Psoas muscle (tissue), 7 donors: ENCODE measurements at regions not wholly inside any gene's neighbourhood (a gene's known extent, or its start where the extent isn't known, plus 50 kb on each side); places are given as distances from the start of the nearest gene placed in this dataset.

Experiments
- ATAC-seq, 4 donors: fragments of 200-7000 bp; cut with Tn5 transposase; one replicate each; pipeline ENCODE4 v1.9.1; 2020; ENCODE audit warnings: moderate library complexity in 3 of 4, mild to moderate bottlenecking in 2 of 4
- DNase-seq, 2 donors: peaks; one replicate each; pipeline ENCODE4 v3.0.0-alpha.2; 2020
- H3K27ac ChIP-seq: fragments of 200-600 bp; one replicate; pipeline ENCODE4 v1.8.0; 2022
- H3K27me3 ChIP-seq, 3 donors: fragments of 200-600 bp in 1 of 3; one replicate each; pipeline versions ENCODE4 v1.6.1 to v1.8.0; 2013 to 2022; ENCODE audit warnings: low read length in 2 of 3, mild to moderate bottlenecking in 2 of 3, moderate library complexity in 1 of 3; ENCODE audit not compliant: insufficient read depth in 3 of 3
- H3K36me3 ChIP-seq, 2 donors: fragments of 200-600 bp in 1 of 2; one replicate each; pipeline versions ENCODE4 v1.6.1 to v1.8.0; 2013 to 2022; ENCODE audit warnings: low read depth in 1 of 2, mild to moderate bottlenecking in 1 of 2, moderate library complexity in 1 of 2; ENCODE audit not compliant: insufficient read depth in 1 of 2
- H3K4me1 ChIP-seq: fragments of 200-600 bp; one replicate; pipeline ENCODE4 v1.8.0; 2022
- H3K4me3 ChIP-seq: fragments of 200-600 bp; one replicate; pipeline ENCODE4 v1.8.0; 2022; ENCODE audit warnings: mild to moderate bottlenecking
- H3K9me3 ChIP-seq: fragments of 200-600 bp; one replicate; pipeline ENCODE4 v1.8.0; 2022
- WGBS, 3 donors: extraction: QIAGEN DNeasy Blood & Tissue Kit; methylation state at CpG; one replicate each; pipeline versions ENCODE4 v1.1.6 to v1.1.7; 2013; 5-methylcytosine and 5-hydroxymethylcytosine counted together
- intact Hi-C, 2 donors: fragments of 100-400 bp; cut with DNase I; formaldehyde crosslinking; loops; one replicate each; pipeline versions ENCODE4 v1.11.0 to v1.14.2; 2022
- TF ChIP-seq, protein P1 (sequence below): fragments of 200-600 bp; IDR thresholded peaks from one replicate; pipeline ENCODE4 v1.8.0; 2022; ENCODE audit warnings: antibody characterized with exemption
- donor health status: healthy with polysubstance abuse.
- donor health status: DM: no; HTN: no; CAD: no; lungs with moderate emphysema.
- donor health status: Bipolar disorder and iron deficiency.
- donor health status: healthy.
- donor health status: DM: yes; HTN: yes; CAD: no.
- donor health status: DM: no; HTN: no; CAD: no.
- donor health status: DM: yes; HTN: yes; CAD: no.

DNA sequence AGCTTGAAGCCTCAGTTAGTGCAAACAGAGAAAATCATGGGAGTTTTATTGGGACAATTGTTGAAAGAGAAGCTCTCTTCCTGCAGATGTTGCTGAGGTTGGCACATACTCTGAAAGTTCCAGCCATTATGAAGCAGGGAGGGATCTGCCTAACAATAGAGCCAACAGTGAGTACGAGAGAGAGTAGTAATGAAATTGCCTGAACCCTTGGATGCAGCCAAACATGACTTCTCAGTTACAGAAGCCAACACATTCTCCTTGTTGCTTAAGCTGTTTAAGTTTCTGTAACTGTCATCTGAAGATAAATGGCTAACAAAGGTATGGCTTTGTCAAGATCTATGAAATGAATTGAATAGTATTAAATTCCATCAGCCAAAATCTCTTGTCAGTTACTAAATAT lies 211.0 kb upstream of the TTC14 start:
- 6 to 33% (median 16%) methylated on average over 1 of the region's 1 CpG for WGBS, 3 donors
- no peaks in the 10 kb centered on the region for H3K9me3 ChIP-seq
- intact Hi-C loops, result no loop called here
- no peaks in the 10 kb centered on the region for H3K36me3 ChIP-seq
- TF ChIP-seq, protein P1, sequence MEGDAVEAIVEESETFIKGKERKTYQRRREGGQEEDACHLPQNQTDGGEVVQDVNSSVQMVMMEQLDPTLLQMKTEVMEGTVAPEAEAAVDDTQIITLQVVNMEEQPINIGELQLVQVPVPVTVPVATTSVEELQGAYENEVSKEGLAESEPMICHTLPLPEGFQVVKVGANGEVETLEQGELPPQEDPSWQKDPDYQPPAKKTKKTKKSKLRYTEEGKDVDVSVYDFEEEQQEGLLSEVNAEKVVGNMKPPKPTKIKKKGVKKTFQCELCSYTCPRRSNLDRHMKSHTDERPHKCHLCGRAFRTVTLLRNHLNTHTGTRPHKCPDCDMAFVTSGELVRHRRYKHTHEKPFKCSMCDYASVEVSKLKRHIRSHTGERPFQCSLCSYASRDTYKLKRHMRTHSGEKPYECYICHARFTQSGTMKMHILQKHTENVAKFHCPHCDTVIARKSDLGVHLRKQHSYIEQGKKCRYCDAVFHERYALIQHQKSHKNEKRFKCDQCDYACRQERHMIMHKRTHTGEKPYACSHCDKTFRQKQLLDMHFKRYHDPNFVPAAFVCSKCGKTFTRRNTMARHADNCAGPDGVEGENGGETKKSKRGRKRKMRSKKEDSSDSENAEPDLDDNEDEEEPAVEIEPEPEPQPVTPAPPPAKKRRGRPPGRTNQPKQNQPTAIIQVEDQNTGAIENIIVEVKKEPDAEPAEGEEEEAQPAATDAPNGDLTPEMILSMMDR, result no peak
- H3K27ac ChIP-seq, result no peak overlapping the region
- no peak overlapping the region for H3K4me3 ChIP-seq
- ATAC-seq, result no peak
- DNase-seq, result no peak
- H3K4me1 ChIP-seq, result no peaks in the 10 kb centered on the region
- H3K27me3 ChIP-seq, result peaks cover 0 to 2% (median 0%) of the 10 kb centered on the region in 3 donors

DNA sequence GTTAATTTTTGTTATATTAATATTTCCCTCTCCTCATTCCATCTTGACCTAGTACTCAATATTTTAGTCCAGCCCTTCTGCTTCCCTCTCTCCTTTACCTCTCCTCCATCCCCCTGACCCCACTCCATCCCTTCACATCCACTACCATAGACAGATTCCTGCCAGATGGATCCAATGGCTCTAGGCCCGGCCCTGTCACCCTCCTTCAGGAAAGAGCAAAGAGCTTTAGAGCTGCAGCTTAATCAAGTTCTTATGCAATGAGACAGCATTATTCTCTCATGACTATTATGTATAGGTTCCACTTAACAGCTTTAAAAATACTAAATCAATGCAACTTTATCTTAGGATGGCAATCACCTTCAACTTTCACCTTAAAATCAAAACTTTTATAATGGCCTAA lies 200.7 kb upstream of the TTC14 start:
- ATAC-seq, result no peak
- intact Hi-C loops, result no loop called here

DNA sequence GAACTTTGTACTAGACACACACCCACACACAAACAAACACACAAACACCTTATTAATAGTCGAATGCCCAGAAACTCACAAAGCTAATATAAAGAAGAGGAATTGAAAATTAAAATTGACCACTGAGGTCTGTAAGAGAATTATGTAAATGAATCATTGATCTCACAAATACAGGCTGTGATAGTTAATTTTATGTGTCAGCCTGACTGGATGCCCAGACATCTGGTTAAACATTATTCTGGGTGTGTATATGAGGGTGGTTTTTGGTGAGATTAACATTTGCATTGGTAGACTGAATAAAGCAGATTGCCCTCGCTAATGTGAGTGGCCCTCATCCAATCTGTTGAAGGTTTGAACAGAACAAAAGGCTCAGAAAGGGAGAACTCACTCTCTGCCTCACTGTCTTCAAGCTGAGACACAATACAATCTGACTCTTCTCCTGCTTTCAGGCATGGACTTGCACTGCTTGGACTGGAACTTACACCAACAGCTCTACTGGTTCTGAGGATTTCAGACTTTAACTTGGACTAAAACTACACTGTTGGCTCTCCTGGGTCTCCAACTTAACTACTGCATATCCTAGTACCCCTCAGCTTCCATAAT lies 199.4 kb upstream of the TTC14 start:
- Histone ChIP-seq H3K36me3 (no peaks in the 10 kb centered on the region), H3K27ac (no peak overlapping the region), H3K4me3 (no peak overlapping the region), H3K27me3 (no peaks in the 10 kb centered on the region), H3K4me1 (no peaks in the 10 kb centered on the region), H3K9me3 (no peaks in the 10 kb centered on the region)
- DNase-seq, result no peak
- no peak for ATAC-seq
- TF ChIP-seq, protein P1, result no peak
- intact Hi-C loops, result no loop called here
- 73 to 89% (median 75%) methylated on average over 2 of the region's 2 CpGs for WGBS, 3 donors

More for the DNA sequence above, 200.7 kb upstream of the TTC14 start:
- Histone ChIP-seq H3K27me3 (no peaks in the 10 kb centered on the region), H3K9me3 (no peaks in the 10 kb centered on the region), H3K4me1 (no peaks in the 10 kb centered on the region), H3K27ac (no peak overlapping the region), H3K4me3 (no peak overlapping the region), H3K36me3 (no peaks in the 10 kb centered on the region)
- WGBS, 3 donors, result 57 to 72% (median 57%) methylated on average over 1 of the region's 1 CpG
- no peak for DNase-seq
- TF ChIP-seq, protein P1, result no peak

DNA sequence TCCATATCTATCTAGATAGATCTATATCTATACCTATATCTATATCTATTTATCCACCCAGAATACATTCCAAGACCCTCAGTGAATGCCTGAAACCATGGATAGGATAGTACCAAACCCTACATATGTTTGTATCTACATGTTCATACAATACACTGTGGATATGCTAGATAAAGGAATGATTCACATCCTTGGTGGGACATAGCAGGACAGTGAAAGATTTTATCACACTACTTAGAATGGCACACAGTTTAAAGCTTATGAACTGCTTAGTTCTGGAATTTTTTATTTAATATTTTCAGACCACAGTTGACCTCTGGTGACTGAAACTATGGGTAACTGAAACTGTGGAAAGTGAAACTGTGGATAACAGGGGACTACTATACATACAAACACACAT lies 198.8 kb upstream of the TTC14 start:
- intact Hi-C loops, result no loop called here
- DNase-seq (no peak), ATAC-seq (no peak)
- Histone ChIP-seq H3K36me3 (no peaks in the 10 kb centered on the region), H3K27me3 (no peaks in the 10 kb centered on the region), H3K9me3 (no peaks in the 10 kb centered on the region), H3K4me1 (no peaks in the 10 kb centered on the region), H3K4me3 (no peak overlapping the region), H3K27ac (no peak overlapping the region)
- TF ChIP-seq, protein P1, result no peak

DNA sequence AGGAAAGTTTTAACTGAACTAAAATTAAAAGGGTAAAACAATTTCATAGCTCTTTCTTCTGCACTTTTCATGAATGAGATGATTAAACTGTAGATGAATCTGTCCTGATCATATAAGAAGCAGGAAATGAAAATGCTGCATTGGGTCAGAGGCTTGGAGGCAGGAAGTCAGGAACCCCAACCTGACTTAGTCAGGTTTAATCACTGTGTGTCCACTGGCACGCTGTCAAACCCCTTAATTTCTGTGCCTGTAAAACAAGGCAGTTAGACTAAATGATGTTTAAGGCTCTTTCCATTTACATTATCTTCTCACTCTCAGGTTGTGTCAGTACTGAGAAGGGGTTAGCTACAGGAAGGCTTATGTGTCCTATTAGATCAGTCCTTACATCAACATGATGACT lies 193.3 kb upstream of the TTC14 start:
- ATAC-seq (no peak), DNase-seq (no peak)
- Histone ChIP-seq H3K36me3 (no peaks in the 10 kb centered on the region), H3K27ac (no peak overlapping the region), H3K4me1 (no peaks in the 10 kb centered on the region), H3K9me3 (no peaks in the 10 kb centered on the region), H3K4me3 (no peak overlapping the region), H3K27me3 (no peaks in the 10 kb centered on the region)
- 50 to 57% (median 55%) methylated on average over 1 of the region's 1 CpG for WGBS, 3 donors
- TF ChIP-seq, protein P1, result no peak
- intact Hi-C loops, result no loop called here
